Fibroblast of the aortic adventitia (primary cell): ENCODE measurements at regions not wholly inside any gene's neighbourhood (a gene's known extent, or its start where the extent isn't known, plus 50 kb on each side); places are given as distances from the start of the nearest gene placed in this dataset.
A peak's percentile ranks its signal among the peaks of the same experiment; 100 is the strongest.
"Not testable (repeated sequence)": the region's sequence is repeated elsewhere in the genome, so short reads cannot be mapped to it uniquely, and the experiment has no call there.

Experiments used
- DNase-seq: peaks from one replicate; pipeline ENCODE4 v3.0.0-alpha.2; 2010; ENCODE audit warnings: low read depth
- H3K4me3 ChIP-seq: 2 replicates; pipeline ENCODE4 v1.5.1; 2011; ENCODE audit warnings: low read depth, mild to moderate bottlenecking, control low read depth, low read length, moderate library complexity
- TF ChIP-seq, protein P1 (sequence below): IDR thresholded peaks from 2 replicates; pipeline ENCODE4 v1.5.1; 2011; ENCODE audit warnings: mild to moderate bottlenecking, low read length, control low read depth, inconsistent platforms; ENCODE audit not compliant: insufficient read depth

DNA sequence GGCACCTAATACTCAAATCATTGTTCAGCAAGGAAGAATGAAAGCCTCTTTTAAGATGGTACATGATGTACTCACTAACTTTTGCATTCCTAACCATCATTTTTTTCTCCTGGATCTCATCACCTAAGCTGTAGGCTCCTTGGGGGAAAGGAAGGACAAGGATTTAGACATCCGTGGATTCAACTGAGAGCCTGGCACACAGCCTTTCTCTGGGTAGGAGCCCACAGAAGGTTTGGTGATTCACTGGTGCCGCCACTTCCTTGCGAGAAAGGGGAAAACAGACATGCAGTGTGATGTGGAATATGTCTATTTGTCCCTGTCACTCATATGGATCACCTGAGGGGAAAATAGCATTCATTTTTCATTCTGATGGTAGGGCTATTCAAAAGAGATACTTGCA is 147.3 kb downstream of the PCDH7 start:
- TF ChIP-seq, protein P1, sequence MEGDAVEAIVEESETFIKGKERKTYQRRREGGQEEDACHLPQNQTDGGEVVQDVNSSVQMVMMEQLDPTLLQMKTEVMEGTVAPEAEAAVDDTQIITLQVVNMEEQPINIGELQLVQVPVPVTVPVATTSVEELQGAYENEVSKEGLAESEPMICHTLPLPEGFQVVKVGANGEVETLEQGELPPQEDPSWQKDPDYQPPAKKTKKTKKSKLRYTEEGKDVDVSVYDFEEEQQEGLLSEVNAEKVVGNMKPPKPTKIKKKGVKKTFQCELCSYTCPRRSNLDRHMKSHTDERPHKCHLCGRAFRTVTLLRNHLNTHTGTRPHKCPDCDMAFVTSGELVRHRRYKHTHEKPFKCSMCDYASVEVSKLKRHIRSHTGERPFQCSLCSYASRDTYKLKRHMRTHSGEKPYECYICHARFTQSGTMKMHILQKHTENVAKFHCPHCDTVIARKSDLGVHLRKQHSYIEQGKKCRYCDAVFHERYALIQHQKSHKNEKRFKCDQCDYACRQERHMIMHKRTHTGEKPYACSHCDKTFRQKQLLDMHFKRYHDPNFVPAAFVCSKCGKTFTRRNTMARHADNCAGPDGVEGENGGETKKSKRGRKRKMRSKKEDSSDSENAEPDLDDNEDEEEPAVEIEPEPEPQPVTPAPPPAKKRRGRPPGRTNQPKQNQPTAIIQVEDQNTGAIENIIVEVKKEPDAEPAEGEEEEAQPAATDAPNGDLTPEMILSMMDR: no peak
- DNase-seq: no peak
- no peak overlapping the region for H3K4me3 ChIP-seq

DNA sequence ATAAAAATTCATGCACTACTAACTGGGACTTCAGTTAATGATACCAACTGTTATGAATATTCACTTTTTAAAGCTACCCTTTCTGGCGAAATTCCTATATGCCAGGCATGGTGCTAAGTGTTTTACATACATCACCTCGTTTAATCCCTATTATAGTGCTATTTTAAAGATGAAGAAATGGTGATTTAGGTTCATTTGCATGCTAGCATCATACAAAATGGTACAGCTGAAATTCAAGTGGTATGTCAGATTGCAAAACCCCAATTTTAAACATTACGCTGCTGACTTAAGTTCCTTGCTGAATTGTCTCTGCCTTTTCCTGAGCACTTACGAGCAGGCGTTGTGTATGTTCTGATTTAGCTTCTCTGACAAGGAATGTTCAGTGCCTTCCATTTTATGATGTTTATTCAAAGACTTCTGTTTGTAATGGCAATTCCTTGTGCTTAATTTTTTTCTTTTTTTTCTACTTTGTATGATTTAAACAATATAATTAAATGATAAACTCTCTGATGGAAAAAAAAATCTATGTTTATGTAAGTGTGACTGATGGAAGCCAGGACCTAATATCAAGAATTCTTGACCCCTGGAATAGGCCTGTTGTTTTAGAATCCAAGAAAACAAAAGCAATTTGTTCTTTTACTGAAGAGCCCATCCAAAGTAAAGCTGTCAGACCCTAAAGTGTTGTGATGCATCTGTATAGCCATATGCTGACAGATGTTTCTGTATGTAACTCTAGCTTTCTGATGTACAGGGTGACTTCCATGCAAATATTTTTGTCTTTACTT is 148.1 kb downstream of the PCDH7 start:
- TF ChIP-seq, protein P1: no peak
- no peak for DNase-seq
- no peak overlapping the region for H3K4me3 ChIP-seq

DNA sequence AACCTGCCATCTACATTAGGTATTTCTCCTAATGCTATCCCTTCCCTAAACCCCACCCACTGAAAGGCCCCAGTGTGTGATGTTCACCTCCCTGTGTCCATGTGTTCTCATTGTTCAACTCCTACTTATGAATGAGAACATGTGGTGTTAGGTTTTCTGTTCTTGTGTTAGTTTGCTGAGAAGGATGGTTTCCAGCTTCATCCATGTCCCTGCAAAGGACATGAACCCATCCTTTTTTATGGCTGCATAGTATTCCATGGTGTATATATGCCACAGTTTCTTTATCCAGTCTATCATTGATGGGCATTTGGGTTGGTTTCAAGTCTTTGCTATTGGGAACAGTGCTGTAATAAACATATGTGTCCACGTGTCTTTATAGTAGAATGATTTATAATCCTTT is 149.2 kb downstream of the PCDH7 start:
- not testable (repeated sequence) for DNase-seq, H3K4me3 ChIP-seq

DNA sequence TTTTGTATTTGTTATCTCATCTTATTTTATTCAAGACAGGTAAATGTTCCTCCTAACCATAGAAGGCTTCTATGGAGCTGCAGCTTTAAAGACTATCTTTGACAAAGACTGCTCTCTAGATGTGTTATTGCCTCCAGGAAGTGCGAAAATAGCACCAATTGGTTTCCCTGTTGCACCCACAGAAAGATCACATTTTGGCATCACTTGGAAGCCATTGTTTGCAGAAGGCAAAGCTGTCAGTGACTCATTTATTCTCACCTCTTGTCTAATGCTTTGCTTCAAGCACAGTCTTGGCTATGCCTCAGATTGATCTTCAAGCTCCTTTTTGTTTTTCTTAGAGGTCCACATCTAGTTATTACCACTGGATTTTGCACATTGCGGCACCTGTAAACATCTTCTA is 150.3 kb downstream of the PCDH7 start:
- no peak for DNase-seq

DNA sequence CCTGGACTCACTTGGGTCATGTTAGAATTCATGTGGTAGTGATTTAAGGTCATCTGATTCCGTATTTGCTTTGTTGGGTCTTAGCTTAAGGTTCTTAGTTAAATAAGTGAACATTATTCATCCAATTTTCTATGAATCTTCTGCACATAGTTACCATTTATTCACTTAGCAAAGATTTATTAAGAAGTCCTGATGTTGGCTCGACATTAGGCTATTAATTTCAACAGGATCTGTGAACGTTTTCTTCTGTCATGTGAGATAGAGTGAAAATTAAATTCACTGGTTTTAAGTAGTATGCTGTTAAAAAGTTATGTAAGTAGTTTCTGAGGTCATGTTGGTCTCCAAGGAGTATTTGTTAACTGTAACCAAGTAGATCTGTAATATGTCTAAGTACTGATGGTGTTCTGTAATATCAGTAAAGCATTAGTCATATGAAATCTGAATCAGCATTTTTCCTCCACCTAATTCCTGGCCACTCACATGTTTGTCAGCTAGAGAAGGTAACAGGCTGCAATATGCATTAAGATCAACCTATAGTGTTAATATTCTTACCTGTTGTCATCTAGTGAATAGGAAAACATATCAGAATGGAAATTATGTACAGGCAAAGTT is 155.6 kb downstream of the PCDH7 start:
- TF ChIP-seq, protein P1: no peak
- H3K4me3 ChIP-seq: no peak overlapping the region
- peak; percentile 57 for DNase-seq

More for the DNA sequence above, 150.3 kb downstream of the PCDH7 start:
- no peak overlapping the region for H3K4me3 ChIP-seq
- TF ChIP-seq, protein P1: no peak

DNA sequence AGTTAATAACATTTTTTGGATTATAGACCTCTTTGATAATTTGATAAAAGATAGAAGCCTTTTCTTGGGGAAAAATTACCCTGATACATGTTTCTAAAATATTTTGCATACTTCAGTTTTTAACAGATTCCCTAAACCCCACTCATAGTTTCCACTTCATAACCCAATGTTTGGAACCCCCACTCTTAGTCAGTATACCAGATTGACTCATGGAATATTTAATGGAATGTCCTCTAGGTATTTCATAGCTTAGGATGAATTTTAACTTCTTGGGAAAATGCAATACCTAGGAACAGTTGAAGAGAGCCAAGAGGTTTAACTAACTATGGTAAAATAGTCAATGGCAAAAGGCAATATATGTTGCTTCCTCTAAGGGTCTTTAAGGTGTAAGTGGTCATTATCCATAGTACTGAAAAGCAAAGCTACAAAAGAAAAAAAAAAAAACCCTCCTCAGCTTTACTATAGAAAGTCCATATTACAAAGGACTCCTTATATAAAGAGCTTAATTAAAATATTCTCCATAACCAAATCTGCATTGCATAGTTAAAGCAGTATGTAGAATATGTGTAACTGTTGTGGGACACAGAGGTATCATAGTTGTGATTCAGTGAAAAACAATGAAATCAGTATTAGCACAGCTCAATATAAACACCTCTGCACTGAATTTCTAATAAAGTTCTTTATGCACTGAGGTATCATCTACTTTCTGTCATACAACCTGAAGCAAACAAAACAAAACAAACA is 159.9 kb downstream of the PCDH7 start:
- H3K4me3 ChIP-seq: no peak overlapping the region
- TF ChIP-seq, protein P1: no peak
- DNase-seq: peak; percentile 17

DNA sequence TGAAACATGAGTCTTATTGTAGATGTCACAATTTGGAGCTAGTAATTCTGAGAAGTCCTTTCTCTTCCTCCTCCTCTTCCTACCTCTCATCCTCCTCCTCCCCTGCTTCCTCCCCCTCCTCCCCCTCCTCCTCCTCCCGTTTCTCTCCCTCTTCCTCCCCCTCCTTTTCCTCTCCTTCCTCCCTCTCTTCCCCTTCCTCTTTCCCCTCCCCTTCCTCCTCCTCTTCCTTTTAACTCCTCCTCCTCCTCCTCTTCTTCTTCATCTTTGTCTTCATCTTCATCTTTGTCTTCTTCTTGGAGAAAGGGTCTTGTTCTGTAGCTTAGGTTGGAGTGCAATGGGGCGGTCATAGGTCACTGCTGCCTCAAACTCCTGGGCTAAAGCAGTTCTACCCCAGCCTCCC is 161.8 kb downstream of the PCDH7 start:
- no peak for DNase-seq
- TF ChIP-seq, protein P1: no peak
- no peak overlapping the region for H3K4me3 ChIP-seq
